CD4-positive, alpha-beta T cell treated with Interleukin-6 for 4 hours (primary cell): ENCODE measurements at regions not wholly inside any gene's neighbourhood (a gene's known extent, or its start where the extent isn't known, plus 50 kb on each side); places are given as distances from the start of the nearest gene placed in this dataset.
"Not testable (repeated sequence)": the region's sequence is repeated elsewhere in the genome, so short reads cannot be mapped to it uniquely, and the experiment has no call there.

ENCODE experiments used
- DNase-seq: peaks from one replicate; pipeline ENCODE4 v3.0.0-alpha.2; 2020; ENCODE audit warnings: mixed read lengths

- DNase-seq: no peak
Observed at GRCh38 chr3:139202226-139202958, 141.4 kb upstream of the MRPS22 start.

GRCh38 chr3:139202959-139203349, 140.9 kb upstream of the MRPS22 start:
- no peak for DNase-seq

- no peak for DNase-seq
Observed at GRCh38 chr3:139203752-139204151, 140.1 kb upstream of the MRPS22 start.

GRCh38 chr3:139204728-139205127, 139.1 kb upstream of the MRPS22 start:
- no peak for DNase-seq

- DNase-seq: no peak
Observed at GRCh38 chr3:139213936-139214335, 129.9 kb upstream of the MRPS22 start.

DNA sequence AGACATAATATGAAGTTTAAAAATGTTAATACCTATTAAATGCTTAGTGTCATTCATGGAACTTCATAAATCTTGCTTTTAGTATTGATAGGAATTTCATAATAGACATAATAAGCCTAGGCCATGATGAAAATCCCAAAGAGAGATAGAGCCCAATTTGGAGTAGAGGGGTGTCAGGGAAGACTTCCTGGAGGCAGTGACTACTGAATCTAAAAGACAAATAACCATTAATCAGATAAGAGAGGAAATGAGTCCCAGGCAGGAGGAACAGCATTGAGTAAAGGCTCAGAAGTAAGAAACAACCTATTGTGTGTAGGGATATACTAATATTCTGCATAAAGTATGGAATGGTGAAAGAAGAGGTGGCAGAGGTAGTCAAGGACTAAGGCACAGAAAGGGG, 126.9 kb upstream of the MRPS22 start:
- no peak for DNase-seq

DNA sequence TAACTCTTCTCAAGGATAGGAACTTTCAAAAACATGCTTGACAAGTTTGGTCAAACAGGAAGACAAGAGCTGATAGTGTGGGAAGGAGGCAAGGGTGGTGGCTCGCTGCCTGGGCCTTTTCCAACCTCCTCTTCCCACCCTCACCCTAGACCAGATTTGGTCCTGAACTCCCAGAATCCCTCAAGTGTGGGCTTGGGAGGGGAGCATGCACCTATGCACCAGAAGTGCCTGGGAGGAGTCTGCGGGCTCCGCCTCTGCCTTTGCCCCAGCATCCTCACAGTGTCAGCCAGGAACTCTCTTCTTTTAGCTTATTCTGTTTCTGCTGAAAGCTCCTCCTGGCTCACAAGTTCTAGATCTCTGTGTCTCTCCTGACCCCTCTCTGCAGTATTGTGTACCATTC, 126.2 kb upstream of the MRPS22 start:
- DNase-seq: no peak

- no peak for DNase-seq
Observed at GRCh38 chr3:139218046-139218445, 125.8 kb upstream of the MRPS22 start.

DNA sequence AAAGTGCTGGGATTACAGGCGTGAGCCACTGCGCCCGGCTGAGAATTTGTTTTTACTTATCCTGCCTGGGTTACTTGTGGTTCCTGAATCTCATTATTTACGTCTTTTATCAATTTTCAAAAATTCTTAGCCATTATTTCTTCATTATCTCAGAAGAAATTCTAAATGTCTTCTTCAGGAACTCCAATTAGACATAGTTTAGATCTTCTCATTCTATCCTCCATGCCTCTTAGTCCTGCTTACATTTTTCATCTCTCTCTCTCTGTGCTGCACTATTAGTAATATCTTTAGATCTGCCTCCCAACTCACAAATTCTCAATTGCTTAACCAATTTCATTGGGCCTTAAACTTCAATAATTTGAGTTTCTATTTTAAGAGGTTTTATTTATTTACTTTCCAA, 124.4 kb upstream of the MRPS22 start:
- no peak for DNase-seq

DNA sequence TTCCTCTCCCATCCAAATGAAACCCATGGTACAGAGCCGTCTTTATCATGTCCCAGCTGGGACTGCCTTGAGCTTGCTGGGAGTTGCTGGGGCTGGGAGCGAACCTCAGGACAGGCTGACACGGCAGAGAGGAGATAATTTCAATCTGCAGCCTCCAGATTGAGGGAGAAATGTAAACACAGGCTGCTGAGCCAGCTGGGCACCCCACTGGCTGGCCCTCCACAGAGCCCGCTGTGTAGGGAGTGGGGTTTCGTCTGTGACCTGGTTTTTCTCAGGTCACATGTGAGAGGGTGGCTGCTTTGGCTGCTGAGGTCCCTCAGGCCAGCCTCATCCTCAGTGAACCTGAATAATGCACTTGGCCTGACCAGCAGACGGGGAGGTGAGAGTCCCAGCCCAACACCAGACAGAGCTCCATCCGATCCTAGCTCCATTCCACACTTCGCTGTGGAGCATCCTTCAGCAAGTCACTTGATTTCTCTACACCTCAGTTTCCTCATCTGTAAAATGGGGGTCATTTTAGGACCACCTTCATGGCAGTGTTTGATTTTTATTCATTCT, 121.6 kb upstream of the MRPS22 start:
- DNase-seq: no peak

DNA sequence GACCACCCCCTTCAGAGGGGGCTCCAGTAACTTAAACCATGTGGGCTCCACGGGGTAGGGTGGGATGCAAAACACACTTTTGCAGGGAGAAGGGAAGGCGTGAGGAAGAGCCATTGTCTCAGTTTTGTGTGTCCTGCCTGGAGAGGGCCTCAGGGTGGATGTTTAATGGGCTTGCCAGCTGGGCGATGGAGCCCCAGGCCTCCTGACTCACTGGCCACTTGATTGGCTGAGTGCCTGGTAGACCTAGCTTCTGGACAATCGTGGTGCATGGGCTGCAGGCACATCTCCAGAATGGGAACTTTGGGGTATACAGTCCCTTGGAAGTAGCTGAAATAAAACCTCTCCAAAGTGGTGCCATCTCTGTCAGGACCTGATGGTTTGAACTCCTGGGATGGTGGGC, 118.3 kb upstream of the MRPS22 start:
- no peak for DNase-seq

DNA sequence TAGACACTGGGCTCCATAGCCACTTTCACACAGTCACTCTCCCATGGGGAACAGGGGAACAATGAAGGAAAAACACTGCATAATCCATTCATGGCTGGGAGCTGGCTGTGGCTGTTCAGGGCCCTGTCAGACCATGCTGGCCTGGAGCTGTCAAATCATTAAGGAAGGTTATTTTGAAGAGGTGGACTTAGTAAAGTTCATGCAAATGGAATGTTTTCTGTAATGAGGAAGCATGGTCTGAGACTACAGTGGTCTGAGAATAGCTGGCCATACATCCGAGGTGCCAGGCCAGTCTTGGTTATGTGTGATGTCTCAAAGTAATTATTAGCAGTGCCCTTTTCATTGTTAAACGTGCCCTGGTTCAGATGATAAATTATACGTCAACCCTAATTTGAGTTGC, 117.1 kb upstream of the MRPS22 start:
- no peak for DNase-seq

- no peak for DNase-seq
Observed at GRCh38 chr3:139227165-139227564, 116.7 kb upstream of the MRPS22 start.

GRCh38 chr3:139227827-139228226, 116.0 kb upstream of the MRPS22 start:
- no peak for DNase-seq

DNA sequence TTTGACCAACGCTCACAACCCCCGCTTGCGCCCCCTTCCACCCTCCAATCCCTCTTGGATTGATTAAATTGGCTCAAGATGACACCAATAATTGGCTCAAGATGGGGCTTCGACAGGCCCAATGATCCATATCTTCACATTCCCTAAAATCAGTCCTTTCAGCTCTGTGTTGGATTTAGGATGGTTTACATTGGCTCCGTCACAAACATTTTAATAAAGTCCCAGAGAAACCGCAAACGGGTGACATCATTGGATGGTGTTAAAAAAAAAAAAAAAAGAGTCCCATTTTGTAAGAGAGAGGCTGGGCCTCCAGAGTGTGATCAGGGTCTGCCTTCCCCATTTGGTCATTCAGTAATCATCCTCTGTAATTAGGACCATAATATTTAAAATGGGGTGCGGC, 113.4 kb upstream of the MRPS22 start:
- DNase-seq: no peak

DNA sequence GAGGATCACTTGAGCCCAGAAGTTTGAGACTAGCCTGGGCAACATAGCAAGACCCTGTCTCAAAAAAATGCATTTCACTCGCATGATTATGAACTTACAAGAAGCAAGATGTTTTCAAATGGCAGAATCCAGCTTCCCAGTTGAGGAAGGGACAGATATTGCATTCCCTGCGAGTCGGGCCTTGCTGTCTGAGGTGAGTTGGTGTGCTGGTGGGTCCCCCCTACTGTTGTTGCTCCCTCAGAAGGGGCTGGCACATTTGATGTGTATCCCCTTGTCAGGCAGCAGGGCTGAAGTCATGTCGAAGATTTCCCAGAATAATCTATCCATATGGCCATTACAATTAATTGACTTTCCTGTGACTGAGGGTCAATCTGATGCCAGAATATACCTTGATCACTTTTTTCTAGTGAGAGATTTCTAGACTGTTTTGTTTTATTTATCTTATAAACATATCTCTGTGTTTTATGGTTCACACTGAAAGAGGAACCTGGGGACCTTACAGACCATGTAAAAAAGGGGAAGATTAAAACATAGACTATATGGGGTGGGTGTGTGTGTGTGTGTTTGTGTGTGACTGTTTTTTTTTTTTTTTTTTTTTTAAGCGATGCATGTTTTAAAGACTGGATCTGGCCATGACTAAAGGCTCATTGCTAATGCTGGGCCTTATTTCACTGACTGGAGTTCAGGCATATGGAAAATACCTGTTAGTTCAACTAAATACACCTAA, 112.1 kb upstream of the MRPS22 start:
- DNase-seq: no peak

GRCh38 chr3:139232341-139232740, 111.5 kb upstream of the MRPS22 start:
- DNase-seq: not testable (repeated sequence)

GRCh38 chr3:139234491-139234890, 109.3 kb upstream of the MRPS22 start:
- no peak for DNase-seq

GRCh38 chr3:139235192-139235591, 108.6 kb upstream of the MRPS22 start:
- DNase-seq: no peak

DNA sequence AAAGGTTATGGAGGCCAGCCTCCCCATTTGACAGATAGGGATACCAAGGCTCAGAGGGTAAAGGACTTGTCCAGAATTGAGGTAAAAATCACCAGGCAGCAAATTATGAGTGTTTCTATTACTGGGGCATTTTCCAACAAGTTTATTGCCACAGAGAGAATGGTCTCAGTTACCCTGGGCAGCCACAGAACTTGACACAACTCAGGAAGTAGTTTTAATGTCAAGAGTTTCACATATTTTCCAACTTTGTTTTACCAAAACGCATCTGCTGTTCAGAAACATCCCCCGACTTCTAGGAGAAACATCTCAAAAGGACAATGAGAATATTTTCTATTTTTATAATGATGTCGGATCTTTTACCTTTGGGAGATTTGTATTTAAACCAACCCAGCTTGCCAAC, 107.5 kb upstream of the MRPS22 start:
- DNase-seq: no peak

DNA sequence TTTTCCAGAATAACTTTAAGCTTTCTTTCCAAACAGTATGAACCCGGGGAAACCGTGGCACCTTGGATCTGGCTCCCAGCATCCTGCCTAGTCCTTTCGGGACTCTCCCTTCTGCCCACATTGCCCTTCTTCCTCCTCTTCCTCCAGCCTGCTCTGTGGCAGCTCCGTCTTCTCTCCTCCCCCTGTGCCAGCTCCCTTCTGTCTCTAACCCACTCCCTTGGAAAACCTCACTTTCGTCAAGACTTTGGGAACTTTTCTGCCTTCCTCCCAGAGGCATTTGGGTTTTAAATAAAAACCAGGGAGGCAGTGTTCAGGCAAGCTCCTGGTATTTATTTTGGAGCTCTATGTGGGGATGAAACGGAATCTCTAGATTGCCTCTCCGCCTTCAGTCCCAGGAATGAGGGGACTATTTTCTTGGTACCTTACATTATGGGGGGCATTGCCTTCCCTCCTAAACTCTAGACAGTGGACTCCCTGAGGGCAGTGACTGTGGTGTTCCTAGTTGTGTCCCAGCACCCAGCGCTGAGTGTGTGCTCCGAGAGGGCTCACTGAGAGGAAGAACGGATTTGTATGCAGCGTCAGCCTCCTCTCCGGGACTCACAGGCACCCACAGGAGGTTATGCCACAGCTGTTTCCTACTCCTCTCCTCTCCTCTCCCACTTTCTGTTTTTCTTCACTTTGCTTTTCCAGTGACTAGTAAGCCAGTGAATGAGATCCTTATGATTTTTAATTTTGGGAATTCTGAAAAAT, 105.4 kb upstream of the MRPS22 start:
- no peak for DNase-seq

DNA sequence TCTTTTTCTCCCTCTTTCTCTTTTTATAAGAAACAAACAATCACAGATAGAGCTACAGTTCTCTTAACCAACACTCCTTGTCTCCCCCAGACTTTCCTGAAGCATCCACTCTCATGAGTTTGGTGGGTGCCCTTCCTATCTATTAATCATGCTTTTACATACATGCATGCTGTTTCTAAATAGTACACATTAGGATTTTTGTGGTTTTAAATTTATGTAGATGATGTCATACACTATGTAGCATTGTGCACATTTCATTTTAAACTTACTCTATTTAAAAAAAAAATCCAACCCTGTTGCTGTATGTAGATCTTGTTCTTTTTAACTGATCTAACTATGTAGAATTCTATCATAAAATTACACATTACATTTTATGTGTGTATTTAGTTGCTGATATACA, 104.3 kb upstream of the MRPS22 start:
- DNase-seq: no peak

- DNase-seq: no peak
Observed at GRCh38 chr3:139241783-139242182, 102.0 kb upstream of the MRPS22 start.

GRCh38 chr3:139243710-139244109, 100.1 kb upstream of the MRPS22 start:
- no peak for DNase-seq
